IMR-90 (cell line): ENCODE measurements at regions not wholly inside any gene's neighbourhood (a gene's known extent, or its start where the extent isn't known, plus 50 kb on each side); places are given as distances from the start of the nearest gene placed in this dataset.

Experiments used
- ATAC-seq: fragments of 200-7000 bp; cut with Tn5 transposase; 2 replicates; pipeline ENCODE4 v1.9.1; 2020; ENCODE audit warnings: low read depth, mild to moderate bottlenecking, moderate library complexity
- BruUV-seq: library from RNA; stranded (reverse); fragments of 400-500 nt; replicated peaks from 2 replicates; lab custom pipeline; 2021; lab: Mats Ljungman, UMichigan
- CTCF ChIA-PET: fragments of 300-600 bp; formaldehyde crosslinking; extraction: SDS; loops from one replicate; lab custom pipeline; 2021; ENCODE audit warnings: antibody characterized with exemption; lab: Yijun Ruan, JAX
- POLR2A ChIA-PET: fragments of 300-600 bp; sonication (Branson Sonifier 250); formaldehyde crosslinking; loops from one replicate; lab custom pipeline; 2022; ENCODE audit warnings: antibody characterized with exemption; ENCODE audit not compliant: unreplicated experiment; lab: Charles Lee
- DNase-seq: peaks from one replicate; pipeline ENCODE4 v3.0.0; 2013
- H2AFZ ChIP-seq: replicated peaks from 2 replicates; pipeline ENCODE3; 2013; ENCODE audit warnings: low read length, mild to moderate bottlenecking; ENCODE audit not compliant: poor library complexity
- H2AK5ac ChIP-seq: 2 replicates; pipeline ENCODE4 v1.6.1; 2013; ENCODE audit warnings: low read depth, low read length, inconsistent platforms
- H2AK9ac ChIP-seq: replicated peaks from 2 replicates; pipeline ENCODE3; 2013; ENCODE audit warnings: mild to moderate bottlenecking, low read depth, low read length, moderate library complexity; ENCODE audit not compliant: poor library complexity
- H2BK120ac ChIP-seq: 2 replicates; pipeline ENCODE4 v1.6.1; 2013; ENCODE audit warnings: low read depth, low read length, inconsistent platforms
- H2BK15ac ChIP-seq: 3 replicates; pipeline ENCODE4 v1.6.1; 2013; ENCODE audit warnings: low read depth, low read length, inconsistent platforms
- H2BK20ac ChIP-seq: 2 replicates; pipeline ENCODE4 v1.6.1; 2013; ENCODE audit warnings: low read depth, mild to moderate bottlenecking, inconsistent platforms, low read length, moderate library complexity
- H2BK5ac ChIP-seq: 2 replicates; pipeline ENCODE4 v1.6.1; 2013; ENCODE audit warnings: mild to moderate bottlenecking, low read depth, low read length, inconsistent platforms; ENCODE audit not compliant: poor library complexity, severe bottlenecking
- H3K14ac ChIP-seq: replicated peaks from 2 replicates; pipeline ENCODE4 v1.6.1; 2013; ENCODE audit warnings: low read depth, low read length, inconsistent platforms
- H3K18ac ChIP-seq: 2 replicates; pipeline ENCODE4 v1.6.1; 2013; ENCODE audit warnings: low read depth, low read length, control low read depth
- H3K23ac ChIP-seq: 2 replicates; pipeline ENCODE4 v1.6.1; 2013; ENCODE audit warnings: low read depth, low read length, inconsistent platforms
- H3K27ac ChIP-seq: 2 replicates; pipeline ENCODE4 v1.5.1; 2013; ENCODE audit warnings: mild to moderate bottlenecking, control low read depth, low read length; ENCODE audit not compliant: insufficient read depth
- H3K27me3 ChIP-seq: 2 replicates; pipeline ENCODE4 v1.6.1; 2013; ENCODE audit warnings: low read length; ENCODE audit not compliant: control insufficient read depth, insufficient read depth
- H3K36me3 ChIP-seq: 2 replicates; pipeline ENCODE4 v1.6.1; 2013; ENCODE audit warnings: low read length, mixed read lengths; ENCODE audit not compliant: control insufficient read depth, insufficient read depth
- H3K4ac ChIP-seq: 2 replicates; pipeline ENCODE4 v1.6.1; 2013; ENCODE audit warnings: low read depth, low read length, inconsistent platforms
- H3K4me1 ChIP-seq: 2 replicates; pipeline ENCODE4 v1.6.1; 2013; ENCODE audit warnings: low read length, mixed read lengths; ENCODE audit not compliant: control insufficient read depth, insufficient read depth
- H3K4me2 ChIP-seq: 2 replicates; pipeline ENCODE4 v1.6.1; 2013; ENCODE audit warnings: low read depth, mild to moderate bottlenecking, control low read depth, low read length, moderate library complexity
- H3K4me3 ChIP-seq: 2 replicates; pipeline ENCODE4 v1.5.1; 2013; ENCODE audit warnings: low read depth, mild to moderate bottlenecking, control low read depth, low read length, moderate library complexity; ENCODE audit not compliant: insufficient read depth
- H3K56ac ChIP-seq: 2 replicates; pipeline ENCODE4 v1.6.1; 2013; ENCODE audit warnings: low read length, inconsistent platforms; ENCODE audit not compliant: insufficient read depth; ENCODE audit errors: extremely low read depth
- H3K79me1 ChIP-seq, 2 experiments: 2 replicates each; pipeline ENCODE4 v1.6.1; 2013; ENCODE audit warnings: low read length in 2 of 2, inconsistent platforms in 1 of 2, low read depth in 1 of 2
- H3K9ac ChIP-seq: 2 replicates; pipeline ENCODE4 v1.6.1; 2013; ENCODE audit warnings: low read depth, low read length, control low read depth
- H3K9me1 ChIP-seq: 2 replicates; pipeline ENCODE4 v1.6.1; 2013; ENCODE audit warnings: low read length, inconsistent platforms; ENCODE audit not compliant: insufficient read depth
- H3K9me3 ChIP-seq: 2 replicates; pipeline ENCODE4 v1.6.1; 2013; ENCODE audit warnings: low read length; ENCODE audit not compliant: control insufficient read depth, insufficient read depth
- H4K20me1 ChIP-seq: 2 replicates; pipeline ENCODE4 v1.6.1; 2013; ENCODE audit warnings: low read length, inconsistent platforms; ENCODE audit not compliant: insufficient read depth
- H4K5ac ChIP-seq: 2 replicates; pipeline ENCODE4 v1.6.1; 2013; ENCODE audit warnings: mild to moderate bottlenecking, low read depth, low read length, control low read depth
- H4K8ac ChIP-seq, 2 experiments: 2 replicates each; pipeline ENCODE4 v1.6.1; 2013; ENCODE audit warnings: low read depth in 2 of 2, low read length in 2 of 2, control low read depth in 1 of 2, inconsistent platforms in 1 of 2
- H4K91ac ChIP-seq: 2 replicates; pipeline ENCODE4 v1.6.1; 2013; ENCODE audit warnings: low read depth, low read length, inconsistent platforms; ENCODE audit not compliant: insufficient read depth
- BHLHE40 ChIP-seq: fragments of 150-350 bp; IDR thresholded peaks from 2 replicates; pipeline ENCODE4 v1.6.1; 2016; ENCODE audit warnings: mild to moderate bottlenecking, low read depth, low read length
- CEBPB ChIP-seq: IDR thresholded peaks from 2 replicates; pipeline ENCODE4 v1.6.1; 2012; ENCODE audit warnings: low read depth, low read length, improper control_type of control experiment
- CHD1 ChIP-seq: IDR thresholded peaks from 2 replicates; pipeline ENCODE4 v1.6.1; 2012; ENCODE audit warnings: low read depth, low read length, improper control_type of control experiment
- FOS ChIP-seq: fragments of 150-350 bp; IDR thresholded peaks from 2 replicates; pipeline ENCODE4 v1.6.1; 2016; ENCODE audit warnings: low read depth, low read length
- MAFK ChIP-seq: IDR thresholded peaks from 2 replicates; pipeline ENCODE4 v1.6.1; 2012; ENCODE audit warnings: low read depth, low read length, improper control_type of control experiment
- MAZ ChIP-seq: IDR thresholded peaks from 2 replicates; pipeline ENCODE4 v1.6.1; 2012; ENCODE audit warnings: low read depth, mild to moderate bottlenecking, low read length, improper control_type of control experiment, moderate library complexity, borderline replicate concordance
- MXI1 ChIP-seq: IDR thresholded peaks from 2 replicates; pipeline ENCODE4 v1.6.1; 2012; ENCODE audit warnings: low read depth, mild to moderate bottlenecking, low read length, moderate library complexity, borderline replicate concordance
- NFE2L2 ChIP-seq: fragments of 150-350 bp; IDR thresholded peaks from 2 replicates; pipeline ENCODE4 v1.6.1; 2016; ENCODE audit warnings: low read depth, mild to moderate bottlenecking, low read length
- POLR2A ChIP-seq: IDR thresholded peaks from 2 replicates; pipeline ENCODE4 v1.6.1; 2012; ENCODE audit warnings: mild to moderate bottlenecking, low read depth, low read length
- RAD21 ChIP-seq: IDR thresholded peaks from 2 replicates; pipeline ENCODE4 v1.6.1; 2012; ENCODE audit warnings: low read length, improper control_type of control experiment
- RCOR1 ChIP-seq: IDR thresholded peaks from 2 replicates; pipeline ENCODE4 v1.6.1; 2012; ENCODE audit warnings: mild to moderate bottlenecking, low read length, improper control_type of control experiment; ENCODE audit not compliant: insufficient replicate concordance
- RFX5 ChIP-seq: IDR thresholded peaks from 2 replicates; pipeline ENCODE4 v1.8.0; 2012; ENCODE audit warnings: low read depth, mild to moderate bottlenecking, low read length, moderate library complexity
- SMC3 ChIP-seq: fragments of 150-350 bp; IDR thresholded peaks from 2 replicates; pipeline ENCODE4 v1.6.1; 2016; ENCODE audit warnings: low read depth, mild to moderate bottlenecking, antibody characterized with exemption, low read length, moderate library complexity
- USF2 ChIP-seq: fragments of 150-350 bp; IDR thresholded peaks from 2 replicates; pipeline ENCODE4 v1.6.1; 2017; ENCODE audit warnings: mild to moderate bottlenecking, antibody characterized with exemption, low read length, low read depth
- WGBS, 2 experiments: methylation state at CpG; one replicate each; pipeline versions ENCODE4 v1.1.5 to v1.1.7; 2013; ENCODE audit warnings: missing lambda C conversion rate in 2 of 2; ENCODE audit not compliant: insufficient read length in 1 of 2; ENCODE audit errors: extremely low coverage in 2 of 2; 5-methylcytosine and 5-hydroxymethylcytosine counted together
- dilution Hi-C: fragments of 300-500 bp; cut with HindIII; formaldehyde crosslinking; loops from one replicate; pipeline ENCODE4 v1.14.3; 2018; ENCODE audit warnings: low sequenced_read_pairs; ENCODE audit not compliant: unreplicated experiment
- in situ Hi-C: fragments of 300-500 bp; cut with MboI; formaldehyde crosslinking; loops from 3 replicates; pipeline ENCODE4 v1.14.3; 2019; ENCODE audit warnings: low sequenced_read_pairs, inconsistent platforms, mixed read lengths
- intact Hi-C: fragments of 100-400 bp; cut with micrococcal nuclease; formaldehyde crosslinking; loops from 2 replicates; pipeline ENCODE4 v1.10.0; 2022
- TF ChIP-seq, protein P1 (sequence below): fragments of 150-350 bp; IDR thresholded peaks from 2 replicates; pipeline ENCODE4 v1.6.1; 2016; ENCODE audit warnings: low read depth, mild to moderate bottlenecking, low read length, moderate library complexity, borderline replicate concordance
- TF ChIP-seq, protein P2 (sequence below): conservative IDR thresholded peaks from 2 replicates; pipeline ENCODE4 v1.5.1; 2012; ENCODE audit warnings: mild to moderate bottlenecking, low read depth, low read length, improper control_type of control experiment

- H2AFZ ChIP-seq, result no peak overlapping the region
- BruUV-seq, result no TSS peak
- intact Hi-C loops (no loop called here), in situ Hi-C loops (no loop called here), dilution Hi-C loops (no loop called here)
- no peak overlapping the region for H4K8ac ChIP-seq
- H3K4me2 ChIP-seq, result no peak overlapping the region
- H4K5ac ChIP-seq, result no peak overlapping the region
- H3K27me3 ChIP-seq, result no peaks in the 10 kb centered on the region
- H2AK9ac ChIP-seq, result no peak overlapping the region
- H3K14ac ChIP-seq, result no peak overlapping the region
- 0 out of 2 replicates have a peak, but pooled peaks cover 2% of the 10 kb centered on the region for H3K9me1 ChIP-seq
- no peak overlapping the region for H3K4ac ChIP-seq
- peaks cover 2% of the 10 kb centered on the region; the same call in 1 of the 2 replicates for H3K4me1 ChIP-seq
- 84% methylated on average over 5 of the region's 5 CpGs; no CpG with 5 or more reads in 1 of the 2 experiments for WGBS, 2 experiments
- no peaks in the 10 kb centered on the region for H3K9me3 ChIP-seq
- H3K56ac ChIP-seq, result no peak overlapping the region
- no peaks in the 10 kb centered on the region for H3K79me1 ChIP-seq
- no peak overlapping the region for H3K9ac ChIP-seq
- no peaks in the 10 kb centered on the region for H3K36me3 ChIP-seq
- no peak for DNase-seq
- no peak overlapping the region for H2BK120ac ChIP-seq
- H3K4me3 ChIP-seq, result no peak overlapping the region
- TF ChIP-seq RCOR1, result no peak
- TF ChIP-seq MAZ, result no peak
- no peak for TF ChIP-seq SMC3
- TF ChIP-seq, protein P1, sequence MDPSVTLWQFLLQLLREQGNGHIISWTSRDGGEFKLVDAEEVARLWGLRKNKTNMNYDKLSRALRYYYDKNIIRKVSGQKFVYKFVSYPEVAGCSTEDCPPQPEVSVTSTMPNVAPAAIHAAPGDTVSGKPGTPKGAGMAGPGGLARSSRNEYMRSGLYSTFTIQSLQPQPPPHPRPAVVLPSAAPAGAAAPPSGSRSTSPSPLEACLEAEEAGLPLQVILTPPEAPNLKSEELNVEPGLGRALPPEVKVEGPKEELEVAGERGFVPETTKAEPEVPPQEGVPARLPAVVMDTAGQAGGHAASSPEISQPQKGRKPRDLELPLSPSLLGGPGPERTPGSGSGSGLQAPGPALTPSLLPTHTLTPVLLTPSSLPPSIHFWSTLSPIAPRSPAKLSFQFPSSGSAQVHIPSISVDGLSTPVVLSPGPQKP, result no peak
- TF ChIP-seq, protein P2, sequence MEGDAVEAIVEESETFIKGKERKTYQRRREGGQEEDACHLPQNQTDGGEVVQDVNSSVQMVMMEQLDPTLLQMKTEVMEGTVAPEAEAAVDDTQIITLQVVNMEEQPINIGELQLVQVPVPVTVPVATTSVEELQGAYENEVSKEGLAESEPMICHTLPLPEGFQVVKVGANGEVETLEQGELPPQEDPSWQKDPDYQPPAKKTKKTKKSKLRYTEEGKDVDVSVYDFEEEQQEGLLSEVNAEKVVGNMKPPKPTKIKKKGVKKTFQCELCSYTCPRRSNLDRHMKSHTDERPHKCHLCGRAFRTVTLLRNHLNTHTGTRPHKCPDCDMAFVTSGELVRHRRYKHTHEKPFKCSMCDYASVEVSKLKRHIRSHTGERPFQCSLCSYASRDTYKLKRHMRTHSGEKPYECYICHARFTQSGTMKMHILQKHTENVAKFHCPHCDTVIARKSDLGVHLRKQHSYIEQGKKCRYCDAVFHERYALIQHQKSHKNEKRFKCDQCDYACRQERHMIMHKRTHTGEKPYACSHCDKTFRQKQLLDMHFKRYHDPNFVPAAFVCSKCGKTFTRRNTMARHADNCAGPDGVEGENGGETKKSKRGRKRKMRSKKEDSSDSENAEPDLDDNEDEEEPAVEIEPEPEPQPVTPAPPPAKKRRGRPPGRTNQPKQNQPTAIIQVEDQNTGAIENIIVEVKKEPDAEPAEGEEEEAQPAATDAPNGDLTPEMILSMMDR, result no peak
- no peak for TF ChIP-seq BHLHE40
- no peak for TF ChIP-seq RFX5
- TF ChIP-seq MXI1, result no peak
- no peak for TF ChIP-seq NFE2L2
- TF ChIP-seq USF2, result no peak
- TF ChIP-seq CHD1, result no peak
- no peak for TF ChIP-seq CEBPB
- TF ChIP-seq FOS, result no peak
- no peak for TF ChIP-seq POLR2A
- no peak for TF ChIP-seq MAFK
- no peak for TF ChIP-seq RAD21
- no peak overlapping the region for H3K23ac ChIP-seq
- ChIA-PET CTCF (no interaction called here), POLR2A (no interaction called here)
- no peak overlapping the region for H4K91ac ChIP-seq
- no peak overlapping the region for H2BK5ac ChIP-seq
- no peaks in the 10 kb centered on the region for H4K20me1 ChIP-seq
- no peak overlapping the region for H2BK15ac ChIP-seq
- no peak overlapping the region for H2BK20ac ChIP-seq
- no peak overlapping the region for H2AK5ac ChIP-seq
- no peak overlapping the region for H3K18ac ChIP-seq
- ATAC-seq, result no peak
- no peak overlapping the region for H3K27ac ChIP-seq
These were observed 248.6 kb downstream of the BTG1 start for GRCh38 chr12:91897025-91897515.
